ENCODE measurements at regions not wholly inside any gene's neighbourhood (a gene's known extent, or its start where the extent isn't known, plus 50 kb on each side); places are given as distances from the start of the nearest gene placed in this dataset.
"Not testable (repeated sequence)": the region's sequence is repeated elsewhere in the genome, so short reads cannot be mapped to it uniquely, and the experiment has no call there.

GRCh38 chr4:23958749-23959148 lies 68.9 kb upstream of the PPARGC1A start:
- DNase-seq (ENCODE audit: low read depth): no peak

- DNase-seq (ENCODE audit: low read depth): no peak
These were observed 67.6 kb upstream of the PPARGC1A start for GRCh38 chr4:23957465-23957864.

- peak; percentile 39 for DNase-seq (ENCODE audit: low read depth)
These were observed 66.9 kb upstream of the PPARGC1A start for GRCh38 chr4:23956601-23957364.

GRCh38 chr4:23952258-23952657 lies 62.4 kb upstream of the PPARGC1A start:
- DNase-seq (ENCODE audit: low read depth): no peak

GRCh38 chr4:23947826-23948225 lies 58.0 kb upstream of the PPARGC1A start:
- no peak for DNase-seq (ENCODE audit: low read depth)

DNA sequence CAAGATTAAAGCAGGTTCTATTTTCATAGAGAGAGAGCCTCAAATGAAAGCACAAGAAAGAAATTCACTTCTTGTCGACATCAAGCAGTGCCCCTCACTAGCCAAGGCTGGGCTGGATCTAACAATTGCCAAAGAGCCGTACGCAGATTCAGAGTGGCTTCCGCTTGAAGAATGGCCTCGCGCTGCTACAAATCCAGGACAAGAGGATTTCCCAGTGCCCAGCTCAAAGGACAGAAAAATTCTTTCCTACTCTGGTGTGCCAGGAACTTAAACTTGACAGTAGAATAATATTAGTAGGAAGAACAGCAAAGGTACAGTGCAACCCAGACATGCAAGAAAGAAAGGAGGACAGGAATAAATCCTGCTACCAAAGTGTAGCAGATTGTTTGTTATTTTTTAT lies 56.5 kb upstream of the PPARGC1A start:
- DNase-seq (ENCODE audit: low read depth): no peak

DNA sequence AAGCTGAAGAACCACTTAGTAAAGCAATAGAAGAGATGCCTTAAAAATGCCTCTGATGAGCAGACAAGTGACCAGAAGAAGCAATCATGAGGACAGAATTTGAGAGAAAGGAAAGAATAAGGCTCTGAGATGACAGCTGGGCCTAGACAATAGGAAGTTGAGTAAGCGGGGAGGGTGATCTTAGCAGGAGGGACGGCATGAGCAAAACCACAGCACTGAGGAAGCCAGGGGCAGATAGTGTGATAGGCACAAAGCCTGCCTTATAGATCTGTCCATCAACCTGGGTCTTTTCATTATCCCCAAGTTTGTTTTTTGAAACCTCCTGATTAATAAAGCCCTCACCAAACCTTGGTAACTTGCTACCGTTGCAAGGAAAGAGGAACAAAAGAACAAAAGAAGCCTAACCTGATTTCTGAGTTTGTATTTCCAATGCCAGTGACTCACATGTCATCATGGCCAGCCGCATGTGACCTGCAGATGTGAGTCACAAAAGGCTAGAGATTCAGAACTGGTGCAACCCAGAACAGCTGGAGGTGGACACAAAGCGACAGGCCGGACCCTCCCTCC lies 55.7 kb upstream of the PPARGC1A start:
- DNase-seq (ENCODE audit: low read depth): peak; percentile 87

- DNase-seq (ENCODE audit: low read depth): not testable (repeated sequence)
These were observed 54.7 kb upstream of the PPARGC1A start for GRCh38 chr4:23944556-23944955.

DNA sequence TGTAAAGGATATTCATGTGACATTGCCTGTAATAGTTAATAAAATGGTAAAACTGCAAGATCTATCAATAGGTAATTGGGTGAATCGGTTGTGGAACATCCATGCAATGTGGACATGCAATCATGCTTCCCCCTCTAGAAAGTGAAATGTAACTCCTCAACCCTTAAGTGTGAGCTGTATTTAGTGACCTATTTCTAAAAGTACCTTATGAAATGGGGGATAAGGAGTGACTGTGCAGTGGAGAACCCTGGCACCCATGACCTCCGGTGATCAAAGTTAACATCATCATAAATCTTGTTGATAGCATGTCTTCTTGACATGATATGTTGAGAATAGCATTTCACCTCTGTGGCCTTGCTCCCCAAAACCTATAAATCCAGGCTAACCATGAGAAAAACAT lies 53.6 kb upstream of the PPARGC1A start:
- DNase-seq (ENCODE audit: low read depth): no peak

DNA sequence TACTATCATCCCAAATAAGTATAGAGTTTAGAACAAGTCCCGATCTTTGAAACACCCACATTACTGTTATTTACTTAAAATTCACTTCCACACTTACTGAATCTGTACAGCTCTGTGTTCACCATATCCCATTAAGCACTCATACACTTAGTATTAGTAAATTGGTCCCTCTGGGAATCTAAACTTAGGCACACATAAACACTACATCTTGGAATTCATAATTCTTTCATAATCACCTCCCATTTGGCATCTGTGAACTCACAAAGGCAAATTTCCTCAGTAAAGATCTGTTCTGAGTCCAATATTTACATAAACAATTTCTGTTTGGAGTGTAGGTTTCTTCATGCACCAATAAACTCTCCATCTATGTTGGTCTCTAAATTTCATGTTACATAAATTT lies 52.6 kb upstream of the PPARGC1A start:
- DNase-seq (ENCODE audit: low read depth): no peak

Measured in RPMI7951 (cell line).